ENCODE measurements at regions not wholly inside any gene's neighbourhood (a gene's known extent, or its start where the extent isn't known, plus 50 kb on each side); places are given as distances from the start of the nearest gene placed in this dataset.
A peak's percentile ranks its signal among the peaks of the same experiment; 100 is the strongest.

DNA sequence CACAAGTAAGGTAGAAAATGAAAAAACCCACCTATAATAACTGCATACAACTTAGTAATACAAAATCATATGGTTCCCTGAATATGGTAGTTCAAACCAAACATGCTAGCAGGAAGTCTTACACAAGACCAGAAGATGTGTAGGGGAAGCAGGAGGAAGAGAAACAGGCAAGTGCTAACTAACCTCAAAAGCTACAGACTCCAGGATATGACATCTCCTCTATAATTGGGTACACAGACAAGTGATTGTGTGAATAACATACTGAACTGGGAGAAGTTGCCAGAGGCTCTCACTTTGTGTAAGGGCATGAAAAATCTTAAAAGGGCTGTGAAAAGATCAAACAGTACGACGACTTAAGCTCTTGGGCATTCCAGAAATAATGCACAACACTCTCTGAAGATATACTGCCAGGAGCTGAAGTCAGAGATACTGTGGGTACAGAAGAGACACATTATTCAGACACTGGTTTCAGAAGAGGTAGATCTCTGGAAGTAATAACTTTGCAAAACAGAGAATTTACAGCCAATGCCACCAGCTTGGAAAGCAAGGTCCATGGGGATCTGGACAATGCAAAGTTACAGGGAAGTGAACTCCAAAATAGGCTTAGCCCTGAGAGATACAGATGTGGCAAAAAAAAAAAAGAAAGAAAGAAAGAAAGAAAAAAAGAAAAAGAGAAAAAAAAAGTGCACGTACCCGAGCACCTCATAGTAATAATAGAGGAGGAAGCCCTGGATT, 767.2 kb downstream of the TNS3 start:
- DNase-seq (ENCODE audit: low read depth), result no peak

DNA sequence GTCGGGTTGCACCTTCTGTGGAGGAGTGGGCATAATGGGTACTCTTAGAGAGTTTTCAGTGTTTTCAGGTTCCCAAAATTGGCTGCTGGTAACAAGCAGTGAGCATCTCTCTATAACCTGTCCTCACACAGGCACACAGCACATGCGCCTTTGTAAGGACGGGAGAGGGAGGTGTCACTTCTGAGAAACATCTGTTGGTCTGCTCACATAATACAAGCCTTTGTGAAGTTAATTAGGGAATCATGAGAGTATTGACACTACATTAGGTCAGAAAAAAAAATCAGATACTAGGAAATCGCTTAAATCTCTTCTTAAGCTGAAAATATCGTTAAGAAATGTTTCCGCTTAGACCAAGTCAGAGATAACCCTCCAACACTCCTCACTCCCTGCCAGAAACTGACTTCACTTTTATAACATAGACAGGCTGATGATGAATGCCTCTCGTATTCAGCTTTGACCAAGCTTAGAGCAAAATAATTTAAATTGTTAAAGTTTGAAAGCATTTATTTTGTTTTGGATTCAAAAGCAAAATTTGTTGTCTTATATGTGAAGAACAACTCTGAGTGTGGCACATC, 769.7 kb downstream of the TNS3 start:
- peak; percentile 37 for DNase-seq (ENCODE audit: low read depth)

DNA sequence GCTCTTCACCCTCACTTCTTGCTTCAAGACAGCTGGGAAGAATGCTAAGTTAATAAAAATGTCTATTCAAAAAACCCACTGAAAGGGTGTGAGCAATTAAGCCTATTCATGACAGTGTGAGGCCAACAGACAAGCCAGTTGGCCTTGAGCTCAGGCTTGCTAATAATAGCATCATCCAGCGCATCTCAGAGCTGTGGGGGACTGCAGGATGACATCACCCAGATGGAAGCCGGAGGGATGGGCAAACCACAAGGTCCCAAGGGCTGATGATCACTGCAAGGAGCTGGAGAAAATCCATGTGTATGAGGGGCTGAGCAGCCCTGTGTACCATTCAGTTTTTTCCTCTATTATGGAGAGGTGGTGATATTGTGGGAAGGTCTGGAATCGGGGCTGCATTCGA, 770.4 kb downstream of the TNS3 start:
- DNase-seq (ENCODE audit: low read depth), result peak; percentile 99

DNA sequence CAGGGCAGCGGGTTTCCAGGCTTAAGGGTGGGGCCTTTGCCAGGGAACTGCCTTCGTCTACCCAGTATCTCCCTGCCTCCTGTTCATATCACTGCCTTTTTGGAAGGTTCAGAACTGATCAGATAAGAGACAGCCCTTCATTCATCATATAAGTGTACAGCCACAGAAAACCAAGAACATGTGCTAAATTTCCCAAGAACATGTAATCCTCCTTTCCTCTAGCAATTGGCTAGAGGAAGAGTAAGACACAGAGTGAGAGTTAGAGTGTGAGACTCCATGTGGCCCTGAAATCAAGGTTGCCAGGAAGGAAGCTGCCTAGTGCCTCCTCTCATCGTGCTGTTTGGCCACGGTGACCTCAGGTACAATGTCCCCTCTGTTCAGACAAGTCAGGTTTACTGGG, 770.9 kb downstream of the TNS3 start:
- peak; percentile 46 for DNase-seq (ENCODE audit: low read depth)

DNA sequence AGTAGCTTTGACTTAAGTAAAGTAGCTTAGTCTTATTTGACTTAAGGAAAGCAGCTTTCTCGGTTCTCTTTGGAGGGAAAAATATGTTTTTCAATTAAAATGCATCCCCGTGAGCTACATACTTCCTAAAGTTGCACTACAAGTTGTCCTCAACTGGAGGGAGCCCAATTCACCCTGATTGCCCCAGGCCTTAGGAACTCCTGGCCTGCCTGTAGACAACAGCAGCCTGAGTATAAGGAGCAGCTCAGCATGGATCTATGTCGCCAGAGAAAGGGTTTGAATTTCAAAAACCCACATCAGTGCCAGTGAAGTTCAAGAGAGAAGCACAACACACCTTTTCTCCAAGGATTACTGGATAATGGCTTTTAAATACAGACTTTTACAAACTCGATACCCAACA, 772.0 kb downstream of the TNS3 start:
- no peak for DNase-seq (ENCODE audit: low read depth)

DNA sequence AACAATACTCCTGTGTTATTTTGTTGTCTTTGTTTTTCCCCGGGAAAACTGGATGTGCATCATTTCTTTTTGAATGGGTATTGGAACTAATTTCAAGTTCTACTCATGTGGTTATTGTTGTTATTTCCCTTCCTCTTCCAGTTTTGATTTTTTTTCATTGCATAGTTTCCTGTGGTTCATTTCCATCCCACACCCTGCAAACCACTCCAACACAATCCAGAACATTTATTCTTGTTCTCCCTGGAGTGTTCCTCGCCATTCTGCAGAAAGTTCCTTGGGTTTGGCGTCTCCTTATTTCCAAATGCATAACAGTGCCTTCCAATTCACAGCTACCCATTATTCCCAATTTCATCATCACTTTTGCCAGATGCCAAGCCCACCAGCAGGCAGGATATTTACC, 775.1 kb downstream of the TNS3 start:
- DNase-seq (ENCODE audit: low read depth), result no peak

DNA sequence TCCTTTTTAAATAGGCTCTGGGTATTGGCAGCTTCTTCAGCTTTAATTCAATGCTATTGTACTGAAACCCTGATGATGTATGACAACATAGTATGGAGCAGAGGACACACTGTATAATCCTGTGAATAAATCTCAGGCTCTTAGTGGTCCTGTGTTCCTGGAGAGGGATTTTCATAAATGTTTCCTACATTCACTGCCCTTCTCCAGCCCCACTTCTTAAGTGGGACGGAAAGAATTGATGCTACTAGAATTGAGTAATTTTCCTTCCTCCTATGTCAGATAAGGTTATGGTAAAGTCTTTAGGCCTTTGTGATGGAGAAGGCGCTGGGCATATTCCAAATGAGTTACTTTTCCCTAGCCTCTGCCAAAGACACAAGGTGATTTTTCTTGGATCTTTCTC, 779.4 kb downstream of the TNS3 start:
- no peak for DNase-seq (ENCODE audit: low read depth)

DNA sequence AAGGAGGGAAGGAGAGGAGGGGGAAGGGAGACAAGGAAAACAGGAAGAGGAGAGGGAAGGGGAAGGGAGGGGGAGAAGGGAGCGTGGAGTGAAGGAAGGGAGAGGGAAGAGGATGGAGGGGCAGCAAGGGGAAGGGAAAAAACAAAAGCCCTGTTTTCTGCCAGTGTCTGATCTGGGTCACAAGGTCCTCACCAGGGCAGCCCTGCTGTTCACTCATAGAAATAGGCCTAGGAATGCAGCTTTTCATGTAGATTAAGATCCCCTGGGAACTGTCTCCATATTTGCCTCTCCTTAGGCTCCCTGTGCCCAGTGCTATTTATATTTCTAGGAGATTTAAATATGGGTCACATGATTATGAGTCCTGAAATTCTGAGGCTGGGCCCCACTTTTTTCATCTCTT, 790.7 kb downstream of the TNS3 start:
- peak; percentile 31 for DNase-seq (ENCODE audit: low read depth)

DNA sequence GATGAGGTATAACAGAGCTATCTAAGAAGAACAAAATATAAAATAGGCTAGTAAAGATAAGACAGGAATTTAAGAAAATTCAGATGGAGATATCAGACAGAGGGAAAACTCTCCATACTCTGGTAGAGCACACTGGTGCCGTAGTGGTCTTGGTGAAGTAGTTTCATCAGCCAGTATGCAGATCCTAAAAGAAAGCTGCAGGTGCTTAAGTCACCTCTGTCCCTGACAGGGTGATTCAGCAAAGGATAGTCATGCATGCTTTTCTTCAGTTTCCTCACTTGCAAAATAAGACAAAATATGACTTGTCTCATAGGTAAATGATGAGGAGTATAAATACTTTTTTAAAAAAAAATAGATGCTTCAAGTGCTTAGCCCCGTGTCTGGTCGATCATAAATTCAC, 794.9 kb downstream of the TNS3 start:
- DNase-seq (ENCODE audit: low read depth), result no peak

DNA sequence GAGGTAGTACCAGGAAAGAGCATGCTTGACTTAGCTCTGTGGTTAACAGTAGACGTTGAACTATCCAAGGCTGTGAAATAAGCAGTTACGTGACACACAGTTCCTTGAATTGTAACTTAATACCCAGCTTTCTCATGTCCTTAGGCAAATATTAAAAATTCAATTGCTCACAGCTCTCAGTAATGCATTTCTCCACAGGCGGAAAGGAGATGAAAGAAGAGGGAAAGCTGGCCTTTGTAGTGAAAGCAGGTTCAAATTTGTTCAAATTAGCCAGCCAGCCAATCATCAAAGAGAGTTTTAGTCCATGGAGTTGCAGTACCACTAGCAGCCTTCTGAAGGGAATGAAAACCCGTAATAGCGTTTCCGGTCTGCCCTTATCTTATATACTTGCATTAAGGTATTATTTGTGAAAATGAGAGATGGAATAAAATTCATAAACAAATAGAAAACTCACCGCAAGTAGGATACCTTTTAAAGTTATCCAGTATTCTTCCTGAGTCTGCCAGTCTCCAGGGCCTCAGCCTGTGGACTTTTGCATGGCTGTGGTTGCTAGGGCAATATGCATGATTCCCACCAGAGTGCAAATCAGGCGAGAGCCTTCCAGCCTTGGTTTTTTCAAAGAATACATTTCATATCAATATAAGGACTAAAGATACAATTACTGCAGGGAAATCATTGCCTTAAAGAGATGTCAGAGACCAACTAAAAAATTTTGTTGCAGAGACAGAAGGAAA, 795.5 kb downstream of the TNS3 start:
- peak; percentile 89 for DNase-seq (ENCODE audit: low read depth)

DNA sequence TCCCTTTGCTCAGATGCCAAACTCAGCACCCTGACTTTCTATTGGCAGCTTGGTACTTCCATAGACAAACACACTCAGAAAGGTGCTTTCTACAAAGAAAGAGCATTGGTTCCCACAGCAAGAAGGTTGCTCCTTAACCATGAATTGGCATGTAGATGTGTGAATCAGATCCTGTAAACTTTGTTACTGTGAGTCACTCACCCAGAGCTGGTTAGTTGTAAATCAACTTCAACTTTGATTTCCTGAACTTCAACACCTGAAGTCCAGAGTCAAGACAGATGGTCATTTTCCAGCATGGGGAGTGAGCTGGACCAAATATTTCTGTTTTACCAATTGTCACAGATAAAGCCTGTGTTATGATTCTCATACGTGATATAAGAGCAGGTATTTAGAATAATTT, 797.2 kb downstream of the TNS3 start:
- DNase-seq (ENCODE audit: low read depth), result peak; percentile 85

DNA sequence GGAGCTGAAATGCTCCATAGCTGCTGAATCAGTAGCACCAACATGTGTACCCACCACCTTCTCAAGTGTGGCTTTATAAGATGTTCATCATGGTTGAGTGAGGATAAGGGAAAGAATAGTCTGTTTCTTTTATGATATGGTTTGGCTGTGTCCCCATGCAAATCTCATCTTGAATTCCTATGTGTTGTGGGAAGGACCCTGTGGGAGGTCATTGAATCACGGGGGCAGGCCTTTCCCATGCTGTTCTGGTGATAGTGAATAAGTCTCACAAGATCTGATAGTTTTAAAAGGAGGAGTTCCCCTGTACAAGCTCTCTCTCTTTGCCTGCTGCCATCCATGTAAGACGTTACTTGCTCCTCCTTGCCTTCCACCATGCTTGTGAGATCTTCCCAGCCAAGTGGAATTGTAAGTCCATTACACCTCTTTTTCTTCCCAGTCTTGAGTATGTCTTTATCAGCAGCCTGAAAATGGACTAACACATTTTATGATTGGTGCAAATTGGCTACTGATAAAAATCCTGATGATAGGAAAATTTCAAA, 799.9 kb downstream of the TNS3 start:
- DNase-seq (ENCODE audit: low read depth), result no peak

DNA sequence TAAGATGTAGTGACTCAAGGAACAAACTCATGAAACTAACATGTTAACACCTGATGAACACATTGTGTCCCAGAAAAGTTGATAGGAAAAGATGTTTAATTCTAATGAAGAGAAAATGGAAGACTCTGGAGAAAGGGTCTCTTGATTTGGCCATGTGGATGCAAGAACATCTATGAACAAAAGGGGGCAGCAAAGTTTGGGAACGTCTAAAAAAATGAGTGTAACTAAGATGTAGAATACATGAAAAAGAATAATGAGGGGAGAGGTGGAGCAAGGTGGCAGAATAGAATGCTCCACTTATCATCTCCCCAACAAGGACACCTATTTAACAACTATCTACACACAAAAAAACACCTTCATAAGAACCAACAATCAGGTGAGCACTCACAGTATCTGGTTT, 805.1 kb downstream of the TNS3 start:
- peak; percentile 66 for DNase-seq (ENCODE audit: low read depth)

DNA sequence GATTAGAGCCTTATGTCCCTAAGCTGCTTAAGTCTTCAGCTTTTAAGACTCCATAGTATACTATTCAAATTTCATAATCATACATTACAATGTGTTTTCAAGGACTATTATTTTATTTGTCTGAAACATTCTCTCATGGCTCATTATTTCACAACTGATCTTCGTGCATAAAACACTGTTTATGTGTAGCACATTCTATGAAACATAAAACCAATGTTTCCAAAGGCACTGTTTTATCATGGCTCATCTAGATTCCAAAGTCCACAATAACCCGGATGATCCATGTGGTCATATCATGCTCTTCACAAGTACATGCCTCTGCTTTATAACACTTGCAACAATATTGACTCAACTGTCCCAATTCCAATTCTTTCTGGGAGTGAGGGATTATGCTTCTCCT, 806.1 kb downstream of the TNS3 start:
- peak; percentile 69 for DNase-seq (ENCODE audit: low read depth)

DNA sequence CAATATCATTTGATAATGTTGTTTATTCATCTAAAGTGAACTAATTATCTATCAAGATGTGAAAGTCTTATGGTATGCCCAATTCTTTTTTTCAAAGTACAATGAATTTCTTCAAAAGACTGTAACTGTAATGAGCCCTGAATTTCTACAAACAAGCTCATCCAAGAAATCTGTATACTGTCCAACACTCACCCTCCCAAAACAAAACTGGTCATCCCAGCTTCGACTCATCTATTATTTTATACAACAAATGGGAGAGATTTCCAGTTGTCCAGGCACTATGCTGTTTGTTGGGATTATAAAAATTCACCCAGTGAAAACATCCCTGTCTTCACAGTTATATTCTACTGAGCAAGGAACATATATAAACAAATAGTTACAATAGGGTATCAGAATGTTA, 806.9 kb downstream of the TNS3 start:
- peak; percentile 27 for DNase-seq (ENCODE audit: low read depth)

DNA sequence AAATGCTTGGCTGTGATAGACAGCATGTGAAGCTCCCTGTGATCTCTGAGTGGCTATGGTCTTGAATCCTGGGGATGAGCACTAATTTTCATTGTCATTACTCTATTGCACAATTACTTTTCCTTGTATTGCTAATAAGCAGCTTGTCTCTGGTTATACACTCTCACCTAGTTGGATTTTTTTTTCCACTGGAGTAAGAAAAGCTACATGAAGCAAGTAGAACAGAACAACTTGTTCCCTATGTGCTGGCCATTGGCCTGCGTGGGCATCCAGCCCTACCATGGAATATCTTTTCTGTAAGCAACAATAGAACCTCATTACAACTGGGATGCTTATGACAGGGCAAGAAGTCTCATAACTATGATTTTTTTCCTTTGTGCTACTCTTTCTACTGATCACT, 807.4 kb downstream of the TNS3 start:
- peak; percentile 26 for DNase-seq (ENCODE audit: low read depth)

DNA sequence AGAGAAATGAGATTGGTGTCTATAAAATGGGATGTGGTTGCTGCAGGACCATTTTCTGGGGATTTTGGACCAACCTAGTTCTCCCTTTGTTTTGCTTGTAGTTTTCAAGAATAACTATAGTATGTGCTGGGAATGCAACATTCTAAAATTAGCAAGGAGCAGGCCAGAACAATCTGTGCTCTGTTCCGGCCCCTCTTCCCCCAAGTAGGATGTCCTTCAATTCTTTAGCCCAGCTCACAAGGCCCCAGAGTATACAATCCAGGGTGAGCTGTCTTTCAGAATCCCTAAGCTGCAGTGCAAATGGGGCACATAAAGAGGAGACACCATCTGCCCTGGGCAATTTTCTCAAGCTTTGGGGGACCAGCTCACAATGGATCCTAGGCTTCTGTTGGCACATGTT, 809.1 kb downstream of the TNS3 start:
- DNase-seq (ENCODE audit: low read depth), result peak; percentile 66

DNA sequence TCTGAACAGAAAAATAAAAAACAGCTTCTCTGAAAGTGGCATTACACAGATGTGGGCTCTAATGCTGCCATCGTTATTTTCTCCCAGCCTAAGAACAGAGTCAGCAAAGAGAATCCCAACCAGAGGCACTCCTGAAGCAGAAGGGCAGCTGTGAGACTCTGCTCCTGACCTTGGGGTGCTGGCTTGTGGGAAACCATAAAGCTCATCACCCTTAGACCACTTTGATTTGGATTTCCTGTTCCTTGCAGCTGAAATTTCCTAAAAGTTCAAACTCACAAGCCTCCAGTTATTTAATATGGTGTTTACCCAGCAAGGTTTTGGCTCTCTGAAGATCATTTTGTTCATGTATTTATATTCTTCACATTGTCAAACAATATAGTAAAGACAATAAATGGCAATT, 814.8 kb downstream of the TNS3 start:
- DNase-seq (ENCODE audit: low read depth), result peak; percentile 60

DNA sequence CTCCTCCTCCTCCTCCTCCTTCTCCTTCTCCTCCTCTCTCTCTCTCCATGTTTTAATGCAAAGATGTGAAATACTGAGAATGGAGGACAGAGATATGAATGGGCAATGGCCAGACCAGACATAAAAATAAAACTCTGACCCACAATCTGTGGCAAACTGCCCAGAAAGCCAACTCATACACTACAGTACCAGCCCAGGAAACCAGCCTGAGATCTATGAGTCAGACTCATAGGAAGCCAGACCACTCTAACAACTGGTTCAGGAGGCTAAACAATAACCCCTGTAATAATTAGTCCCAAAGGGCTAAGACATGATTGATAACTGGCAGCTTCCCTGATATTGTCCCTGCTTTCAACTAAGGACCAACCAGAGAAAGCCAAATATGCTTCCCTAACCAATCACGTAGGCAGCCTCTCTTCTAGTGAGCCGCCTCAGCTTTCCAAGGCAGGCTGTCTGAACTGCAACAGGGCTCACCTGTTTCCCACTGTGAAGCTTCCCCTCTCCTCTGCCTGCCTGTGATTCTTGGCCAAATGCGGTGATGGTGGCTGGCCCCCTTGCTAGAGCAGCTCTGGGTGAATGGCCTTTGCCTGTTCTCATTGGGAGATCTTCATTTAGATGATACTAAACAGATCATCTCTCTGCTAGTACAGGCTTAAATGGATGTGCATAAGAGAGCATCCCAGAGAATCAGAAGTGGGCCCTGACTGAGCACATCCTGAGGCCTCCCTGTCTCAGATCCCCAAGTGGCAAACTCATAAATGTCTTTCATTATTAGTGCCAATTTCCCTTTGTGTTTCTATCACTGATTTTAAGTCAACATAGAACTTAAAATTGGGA, 817.6 kb downstream of the TNS3 start:
- peak; percentile 100 for DNase-seq (ENCODE audit: low read depth)

DNA sequence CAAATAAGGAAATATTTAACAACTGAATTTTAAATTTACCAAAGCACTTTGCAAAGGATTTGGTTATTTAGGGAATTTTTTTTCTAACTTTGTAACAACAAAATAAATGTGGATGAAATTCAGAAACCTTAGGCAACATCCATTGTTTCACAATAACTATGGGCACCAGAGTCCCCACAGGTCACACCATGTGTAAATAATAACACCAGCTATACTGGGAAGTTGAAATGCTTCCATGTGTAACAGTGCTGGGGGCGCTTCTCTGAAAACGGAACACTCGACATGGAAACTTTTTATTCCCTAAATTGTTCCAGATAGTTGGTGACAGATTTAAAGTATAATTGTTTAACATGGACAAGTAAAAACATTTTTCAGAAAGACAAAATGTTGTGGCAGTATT, 818.6 kb downstream of the TNS3 start:
- DNase-seq (ENCODE audit: low read depth), result peak; percentile 47

DNA sequence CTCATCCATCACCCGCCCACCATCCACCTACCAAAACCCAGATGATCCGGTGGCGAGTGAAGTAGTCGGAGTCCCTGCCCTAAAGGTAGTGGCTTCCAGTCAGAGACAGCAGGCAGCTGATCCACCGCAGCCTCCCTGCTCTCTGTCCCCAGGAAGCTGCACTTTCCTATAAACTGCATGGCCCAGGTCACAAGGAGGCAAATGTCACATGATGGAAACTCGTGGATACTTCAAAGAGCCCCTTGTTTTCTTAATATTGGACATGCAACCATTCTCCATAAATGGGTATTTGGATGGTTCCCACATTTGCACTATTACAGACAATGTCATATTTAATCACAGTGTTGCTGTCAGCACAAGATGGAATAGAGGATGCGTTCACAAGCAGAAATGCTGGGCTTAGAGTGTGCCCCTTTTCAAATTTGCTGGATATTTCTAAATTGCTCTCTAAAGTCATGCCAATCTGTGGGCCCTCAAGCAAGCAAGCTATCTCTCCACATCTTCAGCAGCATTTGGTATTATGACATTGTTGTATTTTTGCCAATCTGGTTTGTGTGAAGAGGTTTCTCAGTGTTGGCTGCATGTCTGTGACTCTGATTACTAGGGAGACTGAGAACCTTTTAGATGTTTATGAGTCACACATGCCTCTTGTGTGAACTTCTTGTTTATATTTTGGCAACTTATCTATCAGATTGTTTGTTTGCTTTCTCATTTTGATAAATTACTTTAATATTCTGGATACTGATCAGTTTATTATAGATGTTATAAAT, 822.0 kb downstream of the TNS3 start:
- DNase-seq (ENCODE audit: low read depth), result peak; percentile 74
